ENCODE measurements at regions not wholly inside any gene's neighbourhood (a gene's known extent, or its start where the extent isn't known, plus 50 kb on each side); places are given as distances from the start of the nearest gene placed in this dataset.

- TF ChIP-seq CTCF (conservative IDR thresholded peaks at IDR 0.05 in 1 of 2, IDR thresholded peaks at IDR 0.05 in 1 of 2; ENCODE audit: low read depth in 1 of 2, low read length in 2 of 2) (no peak), EZH2 (IDR thresholded peaks at IDR 0.05; ENCODE audit: low read length, missing control alignments) (no peak)
Observed at GRCh38 chr7:155867280-155867679, 55.0 kb upstream of the SHH start.
